ENCODE measurements at regions not wholly inside any gene's neighbourhood (a gene's known extent, or its start where the extent isn't known, plus 50 kb on each side); places are given as distances from the start of the nearest gene placed in this dataset.

- ChIA-PET POLR2A (interaction anchor here (0.9 to 1.3 kb wide), 3 partner anchors 10 to 293 kb away, joined by 3 to 4 read pairs (median 4); no protein-coding TSS in a partner anchor), CTCF (interaction anchor here (1.0 to 2.3 kb wide), 5 partner anchors 9 to 181 kb away, joined by 3 to 7 read pairs (median 4); no protein-coding TSS in a partner anchor)
- H3K9me3 Mint-ChIP-seq: no peaks in the 10 kb centered on the region
- H3K27me3 Mint-ChIP-seq: no peaks in the 10 kb centered on the region
- H3K4me3 Mint-ChIP-seq: peak overlapping the region; percentile 79
- H3K4me1 Mint-ChIP-seq (ENCODE audit: low read depth): peaks cover 32% of the 10 kb centered on the region
- peaks cover 2% of the 10 kb centered on the region for H3K36me3 Mint-ChIP-seq (ENCODE audit: low read depth)
- DNase-seq: peak; percentile 54
- H3K27ac Mint-ChIP-seq: peak overlapping the region; percentile 92
- no peak for ATAC-seq
- intact Hi-C loops (cut with micrococcal nuclease): no loop called here
- no peak for TF ChIP-seq CTCF (IDR thresholded peaks at IDR 0.05)
Observed at GRCh38 chr1:198932351-198932991, 293.6 kb downstream of the PTPRC start.

GRCh38 chr1:198933515-198934222 lies 294.8 kb downstream of the PTPRC start:
- H3K27me3 Mint-ChIP-seq: no peaks in the 10 kb centered on the region
- POLR2A ChIA-PET: interaction anchor here (0.8 to 1.3 kb wide), 3 partner anchors 12 to 309 kb away, joined by 3 to 4 read pairs (median 4); no protein-coding TSS in a partner anchor
- no peak overlapping the region for H3K4me3 Mint-ChIP-seq
- DNase-seq: no peak
- no peak for TF ChIP-seq CTCF (IDR thresholded peaks at IDR 0.05)
- ATAC-seq: no peak
- CTCF ChIA-PET: interaction anchor here (1.2 to 2.3 kb wide), 3 partner anchors 12 to 180 kb away, joined by 4 to 7 read pairs (median 4); no protein-coding TSS in a partner anchor
- peaks cover 36% of the 10 kb centered on the region for H3K4me1 Mint-ChIP-seq (ENCODE audit: low read depth)
- H3K9me3 Mint-ChIP-seq: no peaks in the 10 kb centered on the region
- H3K27ac Mint-ChIP-seq: no peak overlapping the region
- H3K36me3 Mint-ChIP-seq (ENCODE audit: low read depth): peaks cover 2% of the 10 kb centered on the region
- intact Hi-C loops (cut with micrococcal nuclease): no loop called here

- Mint-ChIP-seq H3K4me1 (ENCODE audit: low read depth) (peaks cover 31% of the 10 kb centered on the region), H3K9me3 (no peaks in the 10 kb centered on the region), H3K4me3 (no peak overlapping the region), H3K27ac (no peak overlapping the region), H3K27me3 (no peaks in the 10 kb centered on the region), H3K36me3 (ENCODE audit: low read depth) (peaks cover 2% of the 10 kb centered on the region)
- ChIA-PET POLR2A (interaction anchor here (0.8 to 2.1 kb wide), 2 partner anchors 14 to 310 kb away, joined by 3 to 7 read pairs; no protein-coding TSS in a partner anchor), CTCF (interaction anchor here (1.2 kb wide), 1 partner anchor 179 kb away, joined by 4 read pairs; no protein-coding TSS in a partner anchor)
- ATAC-seq: no peak
- no peak for DNase-seq
- TF ChIP-seq CTCF (IDR thresholded peaks at IDR 0.05): no peak
- intact Hi-C loops (cut with micrococcal nuclease): no loop called here
Observed at GRCh38 chr1:198934426-198934825, 295.6 kb downstream of the PTPRC start.

GRCh38 chr1:198934901-198935305 lies 296.1 kb downstream of the PTPRC start:
- TF ChIP-seq CTCF (IDR thresholded peaks at IDR 0.05): no peak
- Mint-ChIP-seq H3K36me3 (ENCODE audit: low read depth) (peaks cover 2% of the 10 kb centered on the region), H3K27ac (no peak overlapping the region), H3K4me3 (no peak overlapping the region), H3K4me1 (ENCODE audit: low read depth) (peaks cover 27% of the 10 kb centered on the region), H3K9me3 (no peaks in the 10 kb centered on the region), H3K27me3 (no peaks in the 10 kb centered on the region)
- CTCF ChIA-PET: interaction anchor here (1.2 kb wide), 1 partner anchor 178 kb away, joined by 4 read pairs; no protein-coding TSS in a partner anchor
- intact Hi-C loops (cut with micrococcal nuclease): no loop called here
- DNase-seq: peak; percentile 84
- POLR2A ChIA-PET: interaction anchor here (2.1 kb wide), 1 partner anchor 15 kb away, joined by 7 read pairs; no protein-coding TSS in a partner anchor
- peak; percentile 36 for ATAC-seq

Measured in activated CD8-positive, alpha-beta T cell treated with anti-CD3 and anti-CD28 coated beads for 36 hours (primary cell).